Prostate gland (tissue), 2 donors: ENCODE measurements at regions not wholly inside any gene's neighbourhood (a gene's known extent, or its start where the extent isn't known, plus 50 kb on each side); places are given as distances from the start of the nearest gene placed in this dataset.

ENCODE experiments used
- CTCF ChIP-seq, 4 experiments: fragments of 200-600 bp in 2 of 4; fragments of 450-650 bp in 2 of 4; sonication (generic) in 2 of 4; IDR thresholded peaks; 1 replicate in 3 of 4; 2 replicates in 1 of 4; pipeline ENCODE4 v1.5.1; 2016 to 2019; ENCODE audit warnings: antibody characterized with exemption in 4 of 4, mild to moderate bottlenecking in 2 of 4, moderate library complexity in 2 of 4
- POLR2A ChIP-seq: fragments of 450-650 bp; IDR thresholded peaks from one replicate; pipeline ENCODE4 v1.6.1; 2016; ENCODE audit warnings: antibody characterized with exemption, mild to moderate bottlenecking

- no peak for TF ChIP-seq CTCF (IDR thresholded peaks at IDR 0.05)
- TF ChIP-seq POLR2A, result no peak
These were observed 773.2 kb downstream of the IPMK start for GRCh38 chr10:57494486-57494885.
